HEK293 (cell line): ENCODE measurements at regions not wholly inside any gene's neighbourhood (a gene's known extent, or its start where the extent isn't known, plus 50 kb on each side); places are given as distances from the start of the nearest gene placed in this dataset.

Source experiments
- CTCF ChIA-PET: fragments of 350-600 bp; formaldehyde crosslinking; extraction: SDS; loops from one replicate; lab custom pipeline; 2021; ENCODE audit warnings: antibody characterized with exemption; lab: Yijun Ruan, JAX
- POLR2A ChIA-PET: fragments of 300-600 bp; formaldehyde crosslinking; extraction: SDS; loops from one replicate; lab custom pipeline; 2020; ENCODE audit warnings: antibody characterized with exemption, inconsistent platforms; lab: Yijun Ruan, JAX
- H3K27ac ChIP-seq: fragments of 200-500 bp; sonication (Bioruptor generic); 2 replicates; pipeline ENCODE4 v1.5.1; 2014; ENCODE audit warnings: low read depth, low read length, control low read depth, inconsistent platforms; ENCODE audit errors: extremely low read depth
- H3K36me3 ChIP-seq, 2 experiments: fragments of 200-500 bp in 1 of 2; sonication (Bioruptor generic) in 1 of 2; 1 replicate in 1 of 2; 2 replicates in 1 of 2; pipeline ENCODE4 v1.5.1; 2014 to 2017; ENCODE audit warnings: inconsistent platforms in 2 of 2, low read length in 2 of 2; ENCODE audit not compliant: control insufficient read depth in 2 of 2, insufficient read depth in 1 of 2
- H3K4me1 ChIP-seq: fragments of 200-500 bp; sonication (Bioruptor generic); 2 replicates; pipeline ENCODE4 v1.5.1; 2014; ENCODE audit warnings: mild to moderate bottlenecking, low read length, inconsistent platforms; ENCODE audit not compliant: control insufficient read depth, insufficient read depth
- H3K4me3 ChIP-seq: 2 replicates; pipeline ENCODE4 v1.5.1; 2011; ENCODE audit warnings: low read depth, mild to moderate bottlenecking, control low read depth, low read length, moderate library complexity
- H3K9me3 ChIP-seq: fragments of 200-500 bp; sonication (Bioruptor generic); 2 replicates; pipeline ENCODE4 v1.5.1; 2014; ENCODE audit warnings: low read depth, low read length, inconsistent platforms; ENCODE audit not compliant: control insufficient read depth, insufficient read depth
- SP2 ChIP-seq: fragments of 450-650 bp; formaldehyde crosslinking; IDR thresholded peaks from 2 replicates; pipeline ENCODE4 v1.5.1; 2016; ENCODE audit warnings: missing biosample characterization, missing genetic modification characterization
- ZBTB1 ChIP-seq: fragments of 450-650 bp; formaldehyde crosslinking; IDR thresholded peaks from 2 replicates; pipeline ENCODE4 v1.5.1; 2016; ENCODE audit warnings: missing biosample characterization, missing genetic modification characterization
- ZFP37 ChIP-seq: fragments of 450-650 bp; formaldehyde crosslinking; IDR thresholded peaks from 2 replicates; pipeline ENCODE4 v1.5.1; 2016; ENCODE audit warnings: missing biosample characterization, missing genetic modification characterization
- ZFP41 ChIP-seq: fragments of 450-650 bp; formaldehyde crosslinking; IDR thresholded peaks from 2 replicates; pipeline ENCODE4 v1.5.1; 2016; ENCODE audit warnings: missing biosample characterization, missing genetic modification characterization, borderline replicate concordance
- ZNF114 ChIP-seq: fragments of 450-650 bp; formaldehyde crosslinking; IDR thresholded peaks from 2 replicates; pipeline ENCODE4 v1.5.0; 2017; ENCODE audit warnings: missing biosample characterization, missing genetic modification characterization
- ZNF133 ChIP-seq: fragments of 450-650 bp; formaldehyde crosslinking; IDR thresholded peaks from 2 replicates; pipeline ENCODE4 v1.5.1; 2016; ENCODE audit warnings: missing biosample characterization, missing genetic modification characterization
- ZNF16 ChIP-seq: fragments of 450-650 bp; formaldehyde crosslinking; IDR thresholded peaks from 2 replicates; pipeline ENCODE4 v1.5.1; 2016; ENCODE audit warnings: low read depth, missing biosample characterization, missing genetic modification characterization
- ZNF223 ChIP-seq: fragments of 450-650 bp; formaldehyde crosslinking; IDR thresholded peaks from 2 replicates; pipeline ENCODE4 v1.5.1; 2016; ENCODE audit warnings: missing biosample characterization, missing genetic modification characterization
- ZNF239 ChIP-seq: fragments of 450-650 bp; formaldehyde crosslinking; IDR thresholded peaks from 2 replicates; pipeline ENCODE4 v1.5.1; 2016; ENCODE audit warnings: missing biosample characterization, missing genetic modification characterization
- ZNF48 ChIP-seq: fragments of 450-650 bp; formaldehyde crosslinking; IDR thresholded peaks from 2 replicates; pipeline ENCODE4 v1.5.1; 2016; ENCODE audit warnings: missing biosample characterization, missing genetic modification characterization
- ZNF530 ChIP-seq: fragments of 450-650 bp; formaldehyde crosslinking; IDR thresholded peaks from 2 replicates; pipeline ENCODE4 v1.5.1; 2016; ENCODE audit warnings: low read depth, missing biosample characterization, missing genetic modification characterization
- ZNF560 ChIP-seq: fragments of 450-650 bp; formaldehyde crosslinking; IDR thresholded peaks from 2 replicates; pipeline ENCODE4 v1.5.1; 2017; ENCODE audit warnings: missing biosample characterization, missing genetic modification characterization, borderline replicate concordance
- ZNF654 ChIP-seq: fragments of 450-650 bp; formaldehyde crosslinking; IDR thresholded peaks from 2 replicates; pipeline ENCODE4 v1.5.1; 2016; ENCODE audit warnings: low read depth, missing biosample characterization, missing genetic modification characterization
- ZNF707 ChIP-seq: fragments of 450-650 bp; formaldehyde crosslinking; IDR thresholded peaks from 2 replicates; pipeline ENCODE4 v1.5.1; 2016; ENCODE audit warnings: missing biosample characterization, missing genetic modification characterization
- ZNF792 ChIP-seq: fragments of 450-650 bp; formaldehyde crosslinking; IDR thresholded peaks from 2 replicates; pipeline ENCODE4 v1.5.1; 2016; ENCODE audit warnings: missing biosample characterization, missing genetic modification characterization
- ZNF837 ChIP-seq: fragments of 450-650 bp; formaldehyde crosslinking; IDR thresholded peaks from 2 replicates; pipeline ENCODE4 v1.5.1; 2016; ENCODE audit warnings: missing biosample characterization, missing genetic modification characterization
- TF ChIP-seq, protein P1 (sequence below): fragments of 450-650 bp; formaldehyde crosslinking; IDR thresholded peaks from 2 replicates; pipeline ENCODE4 v1.5.1; 2016; ENCODE audit warnings: missing biosample characterization, missing genetic modification characterization
- TF ChIP-seq, protein P2 (sequence below): fragments of 450-650 bp; formaldehyde crosslinking; IDR thresholded peaks from 2 replicates; pipeline ENCODE4 v1.5.1; 2016; ENCODE audit warnings: missing biosample characterization, missing genetic modification characterization
- TF ChIP-seq, protein P3 (sequence below): fragments of 450-650 bp; formaldehyde crosslinking; IDR thresholded peaks from 2 replicates; pipeline ENCODE4 v1.5.1; 2017; ENCODE audit warnings: missing biosample characterization, missing genetic modification characterization
- TF ChIP-seq, protein P4 (sequence below): fragments of 450-650 bp; IDR thresholded peaks from 2 replicates; pipeline ENCODE4 v1.5.1; 2018; ENCODE audit warnings: missing biosample characterization, missing genetic modification characterization
- TF ChIP-seq, protein P5 (sequence below): fragments of 450-650 bp; formaldehyde crosslinking; IDR thresholded peaks from 2 replicates; pipeline ENCODE4 v1.5.1; 2017; ENCODE audit warnings: missing biosample characterization, missing genetic modification characterization

DNA sequence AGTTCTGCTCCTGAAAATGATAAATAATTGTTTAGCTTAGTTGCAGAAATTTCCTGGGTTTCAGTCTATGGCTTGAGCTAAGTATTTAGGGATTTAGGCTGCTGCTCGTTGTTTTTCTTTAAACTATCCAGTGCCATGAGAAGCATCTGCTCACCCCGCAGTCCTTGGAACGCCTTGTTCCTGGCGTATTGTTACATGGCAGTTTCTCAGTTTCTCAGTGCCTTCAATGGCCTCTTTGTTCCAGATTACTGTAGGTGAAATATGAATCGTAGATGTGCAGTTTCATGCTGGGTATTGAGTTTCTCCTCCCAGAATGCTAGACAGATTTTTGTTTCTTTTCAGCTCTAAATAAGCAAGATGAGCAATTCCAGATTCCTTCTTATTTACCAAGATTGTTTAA, 269.5 kb upstream of the GBE1 start (continued):
- TF ChIP-seq, protein P1, sequence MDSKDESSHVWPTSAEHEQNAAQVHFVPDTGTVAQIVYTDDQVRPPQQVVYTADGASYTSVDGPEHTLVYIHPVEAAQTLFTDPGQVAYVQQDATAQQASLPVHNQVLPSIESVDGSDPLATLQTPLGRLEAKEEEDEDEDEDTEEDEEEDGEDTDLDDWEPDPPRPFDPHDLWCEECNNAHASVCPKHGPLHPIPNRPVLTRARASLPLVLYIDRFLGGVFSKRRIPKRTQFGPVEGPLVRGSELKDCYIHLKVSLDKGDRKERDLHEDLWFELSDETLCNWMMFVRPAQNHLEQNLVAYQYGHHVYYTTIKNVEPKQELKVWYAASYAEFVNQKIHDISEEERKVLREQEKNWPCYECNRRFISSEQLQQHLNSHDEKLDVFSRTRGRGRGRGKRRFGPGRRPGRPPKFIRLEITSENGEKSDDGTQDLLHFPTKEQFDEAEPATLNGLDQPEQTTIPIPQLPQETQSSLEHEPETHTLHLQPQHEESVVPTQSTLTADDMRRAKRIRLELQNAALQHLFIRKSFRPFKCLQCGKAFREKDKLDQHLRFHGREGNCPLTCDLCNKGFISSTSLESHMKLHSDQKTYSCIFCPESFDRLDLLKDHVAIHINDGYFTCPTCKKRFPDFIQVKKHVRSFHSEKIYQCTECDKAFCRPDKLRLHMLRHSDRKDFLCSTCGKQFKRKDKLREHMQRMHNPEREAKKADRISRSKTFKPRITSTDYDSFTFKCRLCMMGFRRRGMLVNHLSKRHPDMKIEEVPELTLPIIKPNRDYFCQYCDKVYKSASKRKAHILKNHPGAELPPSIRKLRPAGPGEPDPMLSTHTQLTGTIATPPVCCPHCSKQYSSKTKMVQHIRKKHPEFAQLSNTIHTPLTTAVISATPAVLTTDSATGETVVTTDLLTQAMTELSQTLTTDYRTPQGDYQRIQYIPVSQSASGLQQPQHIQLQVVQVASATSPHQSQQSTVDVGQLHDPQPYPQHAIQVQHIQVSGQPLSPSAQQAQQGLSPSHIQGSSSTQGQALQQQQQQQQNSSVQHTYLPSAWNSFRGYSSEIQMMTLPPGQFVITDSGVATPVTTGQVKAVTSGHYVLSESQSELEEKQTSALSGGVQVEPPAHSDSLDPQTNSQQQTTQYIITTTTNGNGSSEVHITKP, result no peak
- no peak for TF ChIP-seq ZBTB1 (tag by site-specific recombination)
- TF ChIP-seq, protein P2, sequence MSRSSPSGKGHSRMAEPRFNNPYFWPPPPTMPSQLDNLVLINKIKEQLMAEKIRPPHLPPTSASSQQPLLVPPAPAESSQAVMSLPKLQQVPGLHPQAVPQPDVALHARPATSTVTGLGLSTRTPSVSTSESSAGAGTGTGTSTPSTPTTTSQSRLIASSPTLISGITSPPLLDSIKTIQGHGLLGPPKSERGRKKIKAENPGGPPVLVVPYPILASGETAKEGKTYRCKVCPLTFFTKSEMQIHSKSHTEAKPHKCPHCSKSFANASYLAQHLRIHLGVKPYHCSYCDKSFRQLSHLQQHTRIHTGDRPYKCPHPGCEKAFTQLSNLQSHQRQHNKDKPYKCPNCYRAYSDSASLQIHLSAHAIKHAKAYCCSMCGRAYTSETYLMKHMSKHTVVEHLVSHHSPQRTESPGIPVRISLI (tag by site-specific recombination), result no peak

DNA sequence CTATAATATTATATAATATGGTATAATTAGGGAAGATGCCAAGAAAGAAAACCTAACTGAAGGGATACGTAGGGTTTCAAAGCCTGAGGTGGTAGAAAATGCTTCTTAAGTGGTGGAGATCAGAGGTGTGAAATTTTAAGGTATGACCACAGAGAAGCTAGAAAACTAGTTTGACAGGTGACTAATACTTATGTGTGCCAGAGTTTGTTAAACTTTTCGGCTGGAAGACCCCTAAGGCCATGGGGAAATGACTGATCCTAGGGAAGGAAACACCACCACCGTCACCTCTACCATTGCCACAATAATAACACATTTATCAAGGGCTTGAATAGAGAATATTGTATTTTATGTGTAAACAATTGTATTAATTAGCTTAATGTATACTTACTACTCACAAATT, 261.4 kb upstream of the GBE1 start:
- no peaks in the 10 kb centered on the region for H3K36me3 ChIP-seq
- no peak overlapping the region for H3K27ac ChIP-seq
- H3K9me3 ChIP-seq, result no peaks in the 10 kb centered on the region
- CTCF ChIA-PET, result no interaction called here
- H3K4me1 ChIP-seq, result no peaks in the 10 kb centered on the region
- H3K4me3 ChIP-seq, result no peak overlapping the region
- no peak for TF ChIP-seq ZNF133 (tag by site-specific recombination)
- no peak for TF ChIP-seq ZNF707 (tag by site-specific recombination)
- TF ChIP-seq, protein P3, sequence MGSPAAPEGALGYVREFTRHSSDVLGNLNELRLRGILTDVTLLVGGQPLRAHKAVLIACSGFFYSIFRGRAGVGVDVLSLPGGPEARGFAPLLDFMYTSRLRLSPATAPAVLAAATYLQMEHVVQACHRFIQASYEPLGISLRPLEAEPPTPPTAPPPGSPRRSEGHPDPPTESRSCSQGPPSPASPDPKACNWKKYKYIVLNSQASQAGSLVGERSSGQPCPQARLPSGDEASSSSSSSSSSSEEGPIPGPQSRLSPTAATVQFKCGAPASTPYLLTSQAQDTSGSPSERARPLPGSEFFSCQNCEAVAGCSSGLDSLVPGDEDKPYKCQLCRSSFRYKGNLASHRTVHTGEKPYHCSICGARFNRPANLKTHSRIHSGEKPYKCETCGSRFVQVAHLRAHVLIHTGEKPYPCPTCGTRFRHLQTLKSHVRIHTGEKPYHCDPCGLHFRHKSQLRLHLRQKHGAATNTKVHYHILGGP, result no peak
- no peak for TF ChIP-seq ZNF792 (tag by site-specific recombination)
- no peak for TF ChIP-seq ZNF837 (tag by site-specific recombination)
- TF ChIP-seq, all 188 proteins: peak for 0
- POLR2A ChIA-PET, result no interaction called here

DNA sequence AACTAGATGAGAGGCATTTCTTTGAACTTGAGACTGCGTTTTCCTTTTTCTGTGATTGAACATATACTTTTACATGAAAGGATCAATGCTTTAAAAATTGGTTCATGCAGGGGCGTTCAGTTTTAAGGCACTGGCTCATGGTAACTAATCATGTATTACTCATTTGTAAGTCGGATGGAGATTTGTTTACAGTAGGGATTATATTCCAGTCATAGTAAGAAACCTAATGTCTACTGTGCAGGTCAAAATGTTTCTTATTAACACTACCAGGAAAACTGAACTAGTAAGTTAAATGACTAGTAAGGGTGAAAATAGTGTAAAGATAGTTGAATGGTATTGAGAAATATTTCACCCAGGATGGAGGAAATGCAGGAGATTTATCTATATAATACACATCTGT, 258.8 kb upstream of the GBE1 start:
- POLR2A ChIA-PET, result no interaction called here
- CTCF ChIA-PET, result no interaction called here
- no peak overlapping the region for H3K4me3 ChIP-seq
- TF ChIP-seq, protein P4, sequence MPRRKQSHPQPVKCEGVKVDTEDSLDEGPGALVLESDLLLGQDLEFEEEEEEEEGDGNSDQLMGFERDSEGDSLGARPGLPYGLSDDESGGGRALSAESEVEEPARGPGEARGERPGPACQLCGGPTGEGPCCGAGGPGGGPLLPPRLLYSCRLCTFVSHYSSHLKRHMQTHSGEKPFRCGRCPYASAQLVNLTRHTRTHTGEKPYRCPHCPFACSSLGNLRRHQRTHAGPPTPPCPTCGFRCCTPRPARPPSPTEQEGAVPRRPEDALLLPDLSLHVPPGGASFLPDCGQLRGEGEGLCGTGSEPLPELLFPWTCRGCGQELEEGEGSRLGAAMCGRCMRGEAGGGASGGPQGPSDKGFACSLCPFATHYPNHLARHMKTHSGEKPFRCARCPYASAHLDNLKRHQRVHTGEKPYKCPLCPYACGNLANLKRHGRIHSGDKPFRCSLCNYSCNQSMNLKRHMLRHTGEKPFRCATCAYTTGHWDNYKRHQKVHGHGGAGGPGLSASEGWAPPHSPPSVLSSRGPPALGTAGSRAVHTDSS, result no peak
- TF ChIP-seq ZNF16 (tag by site-specific recombination) (no peak), ZFP41 (tag by site-specific recombination) (no peak), SP2 (tag by site-specific recombination) (no peak), ZNF560 (tag by site-specific recombination) (no peak), ZNF114 (tag by site-specific recombination) (no peak), ZNF48 (tag by site-specific recombination) (no peak), ZNF223 (tag by site-specific recombination) (no peak), ZNF239 (tag by site-specific recombination) (no peak), ZNF530 (tag by site-specific recombination) (no peak), ZFP37 (tag by site-specific recombination) (no peak), ZNF654 (no peak)
- TF ChIP-seq, protein P5, sequence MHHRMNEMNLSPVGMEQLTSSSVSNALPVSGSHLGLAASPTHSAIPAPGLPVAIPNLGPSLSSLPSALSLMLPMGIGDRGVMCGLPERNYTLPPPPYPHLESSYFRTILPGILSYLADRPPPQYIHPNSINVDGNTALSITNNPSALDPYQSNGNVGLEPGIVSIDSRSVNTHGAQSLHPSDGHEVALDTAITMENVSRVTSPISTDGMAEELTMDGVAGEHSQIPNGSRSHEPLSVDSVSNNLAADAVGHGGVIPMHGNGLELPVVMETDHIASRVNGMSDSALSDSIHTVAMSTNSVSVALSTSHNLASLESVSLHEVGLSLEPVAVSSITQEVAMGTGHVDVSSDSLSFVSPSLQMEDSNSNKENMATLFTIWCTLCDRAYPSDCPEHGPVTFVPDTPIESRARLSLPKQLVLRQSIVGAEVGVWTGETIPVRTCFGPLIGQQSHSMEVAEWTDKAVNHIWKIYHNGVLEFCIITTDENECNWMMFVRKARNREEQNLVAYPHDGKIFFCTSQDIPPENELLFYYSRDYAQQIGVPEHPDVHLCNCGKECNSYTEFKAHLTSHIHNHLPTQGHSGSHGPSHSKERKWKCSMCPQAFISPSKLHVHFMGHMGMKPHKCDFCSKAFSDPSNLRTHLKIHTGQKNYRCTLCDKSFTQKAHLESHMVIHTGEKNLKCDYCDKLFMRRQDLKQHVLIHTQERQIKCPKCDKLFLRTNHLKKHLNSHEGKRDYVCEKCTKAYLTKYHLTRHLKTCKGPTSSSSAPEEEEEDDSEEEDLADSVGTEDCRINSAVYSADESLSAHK (tag by site-specific recombination), result no peak
- H3K27ac ChIP-seq, result no peak overlapping the region
- H3K4me1 ChIP-seq, result no peaks in the 10 kb centered on the region
- H3K9me3 ChIP-seq, result no peaks in the 10 kb centered on the region
- no peaks in the 10 kb centered on the region for H3K36me3 ChIP-seq
